ENCODE measurements at regions not wholly inside any gene's neighbourhood (a gene's known extent, or its start where the extent isn't known, plus 50 kb on each side); places are given as distances from the start of the nearest gene placed in this dataset.
A peak's percentile ranks its signal among the peaks of the same experiment; 100 is the strongest.

DNA sequence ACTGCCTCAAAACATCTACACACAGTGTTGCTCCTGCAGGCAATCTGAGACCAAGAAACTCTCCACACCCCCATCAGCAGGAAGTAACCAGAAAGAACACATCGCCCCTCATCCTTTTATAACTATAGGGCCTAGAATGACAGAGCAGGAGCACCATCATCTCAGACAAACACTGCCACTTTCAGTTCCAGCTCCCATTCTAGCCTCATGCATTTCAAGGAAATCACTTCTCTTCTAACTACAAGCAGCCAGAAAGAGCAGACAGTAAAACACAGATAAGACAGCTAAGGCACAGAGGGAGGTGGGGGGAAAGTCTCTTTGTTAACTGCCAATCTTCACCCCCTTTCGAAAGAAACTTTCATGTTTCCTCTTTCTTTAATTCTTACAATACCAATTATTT lies 102.6 kb upstream of the TENT5D start:
- H3K9me3 ChIP-seq (ENCODE audit: insufficient read depth, low read depth, low read length) = no peaks in the 10 kb centered on the region
- no peaks in the 10 kb centered on the region for H3K4me1 Mint-ChIP-seq (ENCODE audit: low read depth, unreplicated experiment)
- H3K27me3 ChIP-seq (ENCODE audit: insufficient read depth, low read length) = no peaks in the 10 kb centered on the region
- no peak overlapping the region for H3K9ac ChIP-seq (ENCODE audit: low read length)
- no peak overlapping the region for H3K4me3 Mint-ChIP-seq (ENCODE audit: unreplicated experiment)
- H3K4me2 ChIP-seq (ENCODE audit: low read length) = no peak overlapping the region
- H3K36me3 Mint-ChIP-seq (ENCODE audit: low read depth, unreplicated experiment) = no peaks in the 10 kb centered on the region
- H3K36me3 ChIP-seq (ENCODE audit: insufficient read depth, low read length) = no peaks in the 10 kb centered on the region
- FAIRE-seq (no peak), DNase-seq (ENCODE audit: low read depth) (no peak)
- no peaks in the 10 kb centered on the region for H4K20me1 ChIP-seq (ENCODE audit: insufficient read depth, low read length)
- H3K4me3 ChIP-seq (ENCODE audit: insufficient read depth, low read depth, low read length) = no peak overlapping the region
- H3K27ac ChIP-seq (ENCODE audit: low read depth, low read length) = no peak overlapping the region
- TF ChIP-seq EZH2 (IDR thresholded peaks at IDR 0.05; ENCODE audit: insufficient read depth, low read length) (no peak), CTCF (IDR thresholded peaks at IDR 0.05; ENCODE audit: insufficient read depth, low read depth, low read length) (no peak)
- H3K27me3 Mint-ChIP-seq (ENCODE audit: low read depth, unreplicated experiment) = no peaks in the 10 kb centered on the region
- peaks cover 2% of the 10 kb centered on the region for H3K9me3 Mint-ChIP-seq (ENCODE audit: unreplicated experiment)
- H3K27ac Mint-ChIP-seq (ENCODE audit: unreplicated experiment) = no peak overlapping the region
- no peaks in the 10 kb centered on the region for H3K4me1 ChIP-seq (ENCODE audit: insufficient read depth, low read length)
- no peaks in the 10 kb centered on the region for H3K79me2 ChIP-seq (ENCODE audit: insufficient read depth, low read length)
- no peak overlapping the region for H2AFZ ChIP-seq (ENCODE audit: low read depth, low read length)

DNA sequence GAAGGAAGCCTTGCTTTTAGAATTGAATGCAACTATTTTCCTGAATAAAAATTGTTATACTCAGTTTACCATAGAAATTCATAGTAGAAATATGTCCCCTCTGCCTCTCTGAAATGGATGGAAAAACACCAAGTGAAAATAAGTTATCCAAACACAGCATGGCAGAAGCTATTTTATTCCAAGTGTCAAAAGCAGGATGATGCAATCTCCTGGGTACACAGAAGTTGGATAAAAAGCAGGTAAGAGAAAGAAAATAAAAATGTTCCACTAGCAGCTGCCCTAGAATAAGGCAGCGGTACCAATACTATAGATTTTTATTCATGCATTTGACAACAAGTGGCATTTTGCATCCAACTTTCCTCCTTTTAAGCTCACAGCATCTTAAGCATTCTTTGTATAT lies 89.0 kb upstream of the TENT5D start:
- H3K4me1 ChIP-seq (ENCODE audit: insufficient read depth, low read length) = no peaks in the 10 kb centered on the region
- Mint-ChIP-seq H3K36me3 (ENCODE audit: low read depth, unreplicated experiment) (no peaks in the 10 kb centered on the region), H3K27me3 (ENCODE audit: low read depth, unreplicated experiment) (no peaks in the 10 kb centered on the region), H3K27ac (ENCODE audit: unreplicated experiment) (no peak overlapping the region), H3K4me3 (ENCODE audit: unreplicated experiment) (no peak overlapping the region), H3K4me1 (ENCODE audit: low read depth, unreplicated experiment) (no peaks in the 10 kb centered on the region), H3K9me3 (ENCODE audit: unreplicated experiment) (no peaks in the 10 kb centered on the region)
- no peak overlapping the region for H3K9ac ChIP-seq (ENCODE audit: low read length)
- H3K4me3 ChIP-seq (ENCODE audit: insufficient read depth, low read depth, low read length) = no peak overlapping the region
- H3K9me3 ChIP-seq (ENCODE audit: insufficient read depth, low read depth, low read length) = no peaks in the 10 kb centered on the region
- no peak for FAIRE-seq
- no peak overlapping the region for H3K4me2 ChIP-seq (ENCODE audit: low read length)
- no peak for DNase-seq (ENCODE audit: low read depth)
- H3K79me2 ChIP-seq (ENCODE audit: insufficient read depth, low read length) = no peaks in the 10 kb centered on the region
- no peaks in the 10 kb centered on the region for H4K20me1 ChIP-seq (ENCODE audit: insufficient read depth, low read length)
- no peaks in the 10 kb centered on the region for H3K27me3 ChIP-seq (ENCODE audit: insufficient read depth, low read length)
- no peak overlapping the region for H3K27ac ChIP-seq (ENCODE audit: low read depth, low read length)
- H2AFZ ChIP-seq (ENCODE audit: low read depth, low read length) = no peak overlapping the region
- no peak for TF ChIP-seq EZH2 (IDR thresholded peaks at IDR 0.05; ENCODE audit: insufficient read depth, low read length)
- no peak for TF ChIP-seq CTCF (IDR thresholded peaks at IDR 0.05; ENCODE audit: insufficient read depth, low read depth, low read length)
- H3K36me3 ChIP-seq (ENCODE audit: insufficient read depth, low read length) = no peaks in the 10 kb centered on the region

- Histone ChIP-seq H3K4me1 (ENCODE audit: insufficient read depth, low read length) (no peaks in the 10 kb centered on the region), H3K36me3 (ENCODE audit: insufficient read depth, low read length) (no peaks in the 10 kb centered on the region), H3K4me2 (ENCODE audit: low read length) (no peak overlapping the region), H2AFZ (ENCODE audit: low read depth, low read length) (no peak overlapping the region), H3K9ac (ENCODE audit: low read length) (no peak overlapping the region), H3K27me3 (ENCODE audit: insufficient read depth, low read length) (no peaks in the 10 kb centered on the region), H3K9me3 (ENCODE audit: insufficient read depth, low read depth, low read length) (no peaks in the 10 kb centered on the region), H3K27ac (ENCODE audit: low read depth, low read length) (no peak overlapping the region), H4K20me1 (ENCODE audit: insufficient read depth, low read length) (no peaks in the 10 kb centered on the region), H3K79me2 (ENCODE audit: insufficient read depth, low read length) (no peaks in the 10 kb centered on the region), H3K4me3 (ENCODE audit: insufficient read depth, low read depth, low read length) (peak overlapping the region; percentile 33)
- no peaks in the 10 kb centered on the region for H3K9me3 Mint-ChIP-seq (ENCODE audit: unreplicated experiment)
- H3K36me3 Mint-ChIP-seq (ENCODE audit: low read depth, unreplicated experiment) = no peaks in the 10 kb centered on the region
- no peaks in the 10 kb centered on the region for H3K27me3 Mint-ChIP-seq (ENCODE audit: low read depth, unreplicated experiment)
- H3K27ac Mint-ChIP-seq (ENCODE audit: unreplicated experiment) = no peak overlapping the region
- TF ChIP-seq EZH2 (IDR thresholded peaks at IDR 0.05; ENCODE audit: insufficient read depth, low read length) (no peak), CTCF (IDR thresholded peaks at IDR 0.05; ENCODE audit: insufficient read depth, low read depth, low read length) (no peak)
- FAIRE-seq (no peak), DNase-seq (ENCODE audit: low read depth) (no peak)
- H3K4me3 Mint-ChIP-seq (ENCODE audit: unreplicated experiment) = peak overlapping the region; percentile 88
- H3K4me1 Mint-ChIP-seq (ENCODE audit: low read depth, unreplicated experiment) = no peaks in the 10 kb centered on the region
Observed at GRCh38 chrX:80334583-80334982, 85.7 kb upstream of the TENT5D start.
